ENCODE measurements at regions not wholly inside any gene's neighbourhood (a gene's known extent, or its start where the extent isn't known, plus 50 kb on each side); places are given as distances from the start of the nearest gene placed in this dataset.

- Histone ChIP-seq H3K4me3 (replicated peaks in 1 of 3; ENCODE audit: low read depth in 2 of 3, low read length in 3 of 3) (no peak overlapping the region), H3K36me3 (replicated peaks in 1 of 2; ENCODE audit: control insufficient read depth in 1 of 2, insufficient read depth in 2 of 2, low read length in 2 of 2) (no peaks in the 10 kb centered on the region), H3K4me1 (ENCODE audit: control insufficient read depth in 1 of 2, insufficient read depth in 2 of 2, low read length in 2 of 2) (no peaks in the 10 kb centered on the region), H3K9me3 (replicated peaks in 1 of 2; ENCODE audit: control insufficient read depth in 1 of 2, insufficient read depth in 1 of 2, low read length in 2 of 2) (no peaks in the 10 kb centered on the region), H3K79me2 (ENCODE audit: insufficient read depth, low read length) (no peaks in the 10 kb centered on the region), H2AFZ (ENCODE audit: insufficient read depth, low read depth, low read length, poor library complexity, severe bottlenecking) (no peak overlapping the region), H3K4me2 (replicated peaks; ENCODE audit: extremely low read depth, low read length, poor library complexity, severe bottlenecking) (no peak overlapping the region), H3K9ac (ENCODE audit: insufficient read depth, low read length, poor library complexity, severe bottlenecking) (no peak overlapping the region), H3K27ac (ENCODE audit: low read depth in 1 of 2, low read length in 2 of 2) (no peak overlapping the region), H3K27me3 (ENCODE audit: control insufficient read depth in 2 of 2, insufficient read depth in 2 of 2, low read length in 2 of 2) (no peaks in the 10 kb centered on the region), H4K20me1 (ENCODE audit: insufficient read depth, low read length) (no peaks in the 10 kb centered on the region)
- H3K4me1 Mint-ChIP-seq: no peaks in the 10 kb centered on the region
- peaks cover 0 to 2% (median 0%) of the 10 kb centered on the region in 7 donors for H3K9me3 Mint-ChIP-seq
- intact Hi-C loops (cut with micrococcal nuclease): no loop called here
- TF ChIP-seq CTCF (IDR thresholded peaks at IDR 0.05): no peak
- no peaks in the 10 kb centered on the region for H3K36me3 Mint-ChIP-seq
- DNase-seq: no peak
- H3K27ac Mint-ChIP-seq: no peak overlapping the region
- no CpG with 5 or more reads among the region's 5 CpGs for WGBS (ENCODE audit: insufficient coverage)
- no peak overlapping the region for H3K4me3 Mint-ChIP-seq
- H3K27me3 Mint-ChIP-seq (ENCODE audit: low read depth in 3 of 3): peaks cover 0 to 6% (median 3%) of the 10 kb centered on the region in 3 donors
Observed at GRCh38 chr1:213446496-213446895, 395.5 kb downstream of the RPS6KC1 start.

GRCh38 chr1:213448360-213448759 is 397.3 kb downstream of the RPS6KC1 start:
- no peaks in the 10 kb centered on the region for H3K36me3 Mint-ChIP-seq
- H3K9me3 Mint-ChIP-seq: peaks cover 0 to 2% (median 0%) of the 10 kb centered on the region in 7 donors
- no peak overlapping the region for H3K27ac Mint-ChIP-seq
- Histone ChIP-seq H2AFZ (ENCODE audit: insufficient read depth, low read depth, low read length, poor library complexity, severe bottlenecking) (no peak overlapping the region), H3K9me3 (replicated peaks in 1 of 2; ENCODE audit: control insufficient read depth in 1 of 2, insufficient read depth in 1 of 2, low read length in 2 of 2) (no peaks in the 10 kb centered on the region), H3K4me1 (ENCODE audit: control insufficient read depth in 1 of 2, insufficient read depth in 2 of 2, low read length in 2 of 2) (no peaks in the 10 kb centered on the region), H3K79me2 (ENCODE audit: insufficient read depth, low read length) (no peaks in the 10 kb centered on the region), H4K20me1 (ENCODE audit: insufficient read depth, low read length) (no peaks in the 10 kb centered on the region), H3K9ac (ENCODE audit: insufficient read depth, low read length, poor library complexity, severe bottlenecking) (no peak overlapping the region), H3K4me2 (replicated peaks; ENCODE audit: extremely low read depth, low read length, poor library complexity, severe bottlenecking) (no peak overlapping the region), H3K27ac (ENCODE audit: low read depth in 1 of 2, low read length in 2 of 2) (no peak overlapping the region), H3K27me3 (ENCODE audit: control insufficient read depth in 2 of 2, insufficient read depth in 2 of 2, low read length in 2 of 2) (no peaks in the 10 kb centered on the region), H3K4me3 (replicated peaks in 1 of 3; ENCODE audit: low read depth in 2 of 3, low read length in 3 of 3) (no peak overlapping the region), H3K36me3 (replicated peaks in 1 of 2; ENCODE audit: control insufficient read depth in 1 of 2, insufficient read depth in 2 of 2, low read length in 2 of 2) (no peaks in the 10 kb centered on the region)
- H3K4me3 Mint-ChIP-seq: no peak overlapping the region
- 80% methylated on average over 4 of the region's 9 CpGs for WGBS (ENCODE audit: insufficient coverage)
- TF ChIP-seq CTCF (IDR thresholded peaks at IDR 0.05): no peak
- H3K27me3 Mint-ChIP-seq (ENCODE audit: low read depth in 3 of 3): peaks cover 0 to 4% (median 3%) of the 10 kb centered on the region in 3 donors
- intact Hi-C loops (cut with micrococcal nuclease): no loop called here
- no peaks in the 10 kb centered on the region for H3K4me1 Mint-ChIP-seq
- DNase-seq: no peak
